Prostate gland (tissue), 2 donors: ENCODE measurements at regions not wholly inside any gene's neighbourhood (a gene's known extent, or its start where the extent isn't known, plus 50 kb on each side); places are given as distances from the start of the nearest gene placed in this dataset.

Source experiments
- DNase-seq: peaks from one replicate; pipeline ENCODE4 v3.0.0-alpha.2; 2019; ENCODE audit warnings: low spot score
- H3K27ac ChIP-seq, 2 donors: fragments of 200-600 bp; sonication (generic); 2 replicates each; pipeline ENCODE4 v1.5.1; 2017 to 2019
- H3K27me3 ChIP-seq: fragments of 200-600 bp; sonication (generic); replicated peaks from 2 replicates; pipeline ENCODE4 v1.5.1; 2019; ENCODE audit not compliant: insufficient read depth
- H3K36me3 ChIP-seq, 2 donors: fragments of 200-600 bp; sonication (generic); 1 replicate in 1 of 2; 2 replicates in 1 of 2; pipeline versions ENCODE4 v1.5.1 to v1.8.1; 2017 to 2019
- H3K4me1 ChIP-seq: fragments of 200-600 bp; sonication (generic); replicated peaks from 2 replicates; pipeline ENCODE4 v1.5.1; 2019
- H3K4me3 ChIP-seq, 2 donors: fragments of 200-600 bp; sonication (generic); 2 replicates each; pipeline ENCODE4 v1.5.1; 2017 to 2019
- H3K9me3 ChIP-seq: fragments of 200-600 bp; sonication (generic); 2 replicates; pipeline ENCODE4 v1.5.1; 2017
- POLR2A ChIP-seq: fragments of 450-650 bp; IDR thresholded peaks from one replicate; pipeline ENCODE4 v1.6.1; 2016; ENCODE audit warnings: antibody characterized with exemption, mild to moderate bottlenecking
- POLR2AphosphoS5 ChIP-seq: sonication (generic); formaldehyde crosslinking; IDR thresholded peaks from one replicate; pipeline ENCODE4 v1.6.1; 2017; ENCODE audit warnings: antibody characterized with exemption
- WGBS: methylation state at CpG from one replicate; pipeline ENCODE4 v1.1.5; 2018; 5-methylcytosine and 5-hydroxymethylcytosine counted together
- intact Hi-C: fragments of 100-400 bp; cut with DNase I; formaldehyde crosslinking; loops from one replicate; pipeline ENCODE4 v1.14.2; 2022
- TF ChIP-seq, protein P1 (sequence below), 4 experiments: fragments of 200-600 bp in 2 of 4; fragments of 450-650 bp in 2 of 4; sonication (generic) in 2 of 4; IDR thresholded peaks; 1 replicate in 3 of 4; 2 replicates in 1 of 4; pipeline ENCODE4 v1.5.1; 2016 to 2019; ENCODE audit warnings: antibody characterized with exemption in 4 of 4, mild to moderate bottlenecking in 2 of 4, moderate library complexity in 2 of 4

DNA sequence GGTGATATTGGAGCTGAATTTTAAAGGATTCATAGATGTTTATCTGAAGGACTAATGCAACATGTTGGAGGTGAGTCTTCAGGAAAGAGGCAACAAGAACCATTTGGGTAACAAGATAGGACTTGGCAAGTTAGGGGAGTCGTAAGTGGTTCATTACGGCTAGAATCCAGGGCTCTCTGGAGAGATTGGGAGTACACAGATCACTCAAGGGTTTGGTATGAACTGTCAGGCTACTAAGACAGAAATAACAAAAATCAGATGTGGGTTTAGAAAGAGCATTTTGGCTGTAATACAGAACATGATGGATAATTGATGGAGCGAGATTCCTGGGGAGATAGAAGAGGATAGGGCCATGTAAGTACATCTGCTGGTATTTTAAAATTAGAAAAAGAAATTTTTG is 86.3 kb upstream of the ESR1 start:
- Histone ChIP-seq H3K36me3 (no peaks in the 10 kb centered on the region), H3K27ac (no peak overlapping the region), H3K27me3 (no peaks in the 10 kb centered on the region), H3K4me1 (no peaks in the 10 kb centered on the region), H3K9me3 (no peaks in the 10 kb centered on the region), H3K4me3 (no peak overlapping the region)
- DNase-seq: no peak
- intact Hi-C loops: no loop called here
- WGBS: 84% methylated on average over 3 of the region's 3 CpGs
- no peak for TF ChIP-seq POLR2AphosphoS5
- TF ChIP-seq, protein P1, sequence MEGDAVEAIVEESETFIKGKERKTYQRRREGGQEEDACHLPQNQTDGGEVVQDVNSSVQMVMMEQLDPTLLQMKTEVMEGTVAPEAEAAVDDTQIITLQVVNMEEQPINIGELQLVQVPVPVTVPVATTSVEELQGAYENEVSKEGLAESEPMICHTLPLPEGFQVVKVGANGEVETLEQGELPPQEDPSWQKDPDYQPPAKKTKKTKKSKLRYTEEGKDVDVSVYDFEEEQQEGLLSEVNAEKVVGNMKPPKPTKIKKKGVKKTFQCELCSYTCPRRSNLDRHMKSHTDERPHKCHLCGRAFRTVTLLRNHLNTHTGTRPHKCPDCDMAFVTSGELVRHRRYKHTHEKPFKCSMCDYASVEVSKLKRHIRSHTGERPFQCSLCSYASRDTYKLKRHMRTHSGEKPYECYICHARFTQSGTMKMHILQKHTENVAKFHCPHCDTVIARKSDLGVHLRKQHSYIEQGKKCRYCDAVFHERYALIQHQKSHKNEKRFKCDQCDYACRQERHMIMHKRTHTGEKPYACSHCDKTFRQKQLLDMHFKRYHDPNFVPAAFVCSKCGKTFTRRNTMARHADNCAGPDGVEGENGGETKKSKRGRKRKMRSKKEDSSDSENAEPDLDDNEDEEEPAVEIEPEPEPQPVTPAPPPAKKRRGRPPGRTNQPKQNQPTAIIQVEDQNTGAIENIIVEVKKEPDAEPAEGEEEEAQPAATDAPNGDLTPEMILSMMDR (IDR thresholded peaks at IDR 0.05): no peak

DNA sequence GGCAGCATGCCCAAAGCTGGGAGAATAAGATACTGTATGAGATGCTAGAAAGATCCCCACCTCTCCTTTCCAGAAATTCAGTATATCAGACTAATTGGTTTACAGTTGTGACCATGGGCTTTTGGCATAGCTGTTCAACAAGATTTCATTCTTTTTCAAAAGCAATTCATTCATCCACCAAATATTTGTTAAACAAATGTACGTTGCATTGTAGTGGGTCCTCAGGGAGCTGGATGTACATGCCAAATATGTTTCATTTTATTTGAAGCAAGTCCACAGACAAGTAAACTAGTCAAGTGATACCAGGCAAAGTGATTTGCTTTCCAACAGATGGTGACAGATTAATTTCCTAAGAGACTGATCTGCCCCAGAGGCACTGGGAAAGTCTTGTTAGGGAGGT is 85.8 kb upstream of the ESR1 start:
- WGBS: 27% methylated on average over 1 of the region's 1 CpG
- TF ChIP-seq POLR2A (no peak), POLR2AphosphoS5 (no peak)
- TF ChIP-seq, protein P1 (IDR thresholded peaks at IDR 0.05): no peak
- Histone ChIP-seq H3K4me1 (no peaks in the 10 kb centered on the region), H3K9me3 (no peaks in the 10 kb centered on the region), H3K4me3 (no peak overlapping the region), H3K27ac (no peak overlapping the region), H3K36me3 (no peaks in the 10 kb centered on the region), H3K27me3 (no peaks in the 10 kb centered on the region)
- DNase-seq: no peak
- intact Hi-C loops: no loop called here

DNA sequence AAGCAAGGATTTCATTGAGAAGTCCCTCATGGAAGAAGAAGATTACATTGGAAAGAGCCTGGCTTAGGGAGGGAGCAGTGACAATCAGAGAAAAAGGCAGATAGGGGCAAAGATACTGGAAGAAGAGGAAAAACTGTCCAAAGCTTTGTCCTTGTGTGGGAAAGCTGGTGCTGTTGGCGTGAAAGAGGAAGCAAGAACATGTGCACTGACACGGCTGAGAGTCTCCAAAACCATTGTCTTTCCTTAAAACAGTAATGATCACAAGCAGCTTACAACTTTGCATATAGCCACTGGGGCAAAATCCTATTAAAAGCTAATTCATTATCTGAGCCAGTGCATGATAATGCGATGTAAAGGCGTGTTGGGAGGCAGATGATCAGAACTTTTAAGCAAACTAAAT is 85.1 kb upstream of the ESR1 start:
- DNase-seq: no peak
- H3K4me1 ChIP-seq: no peaks in the 10 kb centered on the region
- H3K27me3 ChIP-seq: no peaks in the 10 kb centered on the region
- no peaks in the 10 kb centered on the region for H3K36me3 ChIP-seq
- TF ChIP-seq POLR2AphosphoS5 (no peak), POLR2A (no peak)
- TF ChIP-seq, protein P1 (IDR thresholded peaks at IDR 0.05): no peak
- no peak overlapping the region for H3K27ac ChIP-seq
- 75% methylated on average over 4 of the region's 4 CpGs for WGBS
- no peaks in the 10 kb centered on the region for H3K9me3 ChIP-seq
- H3K4me3 ChIP-seq: no peak overlapping the region
- intact Hi-C loops: no loop called here

DNA sequence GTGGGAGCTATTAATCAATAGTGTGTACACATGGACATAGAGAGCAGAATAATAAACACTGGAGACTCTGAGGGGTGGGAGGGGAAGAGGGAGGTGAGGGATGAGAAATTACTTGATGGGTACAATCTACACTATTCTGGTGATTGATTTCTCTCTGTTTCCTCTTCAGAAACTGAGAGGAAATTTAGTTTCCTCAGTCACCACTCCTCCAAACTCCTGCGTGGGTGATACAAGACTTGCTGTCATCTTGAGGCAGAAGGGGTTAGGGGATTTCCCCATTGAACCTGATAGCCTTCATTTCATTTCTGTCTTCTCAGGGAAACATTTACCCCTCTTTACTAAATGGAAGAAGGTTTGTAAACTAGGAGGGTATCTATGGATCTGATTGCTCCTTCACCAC is 84.3 kb upstream of the ESR1 start:
- no peaks in the 10 kb centered on the region for H3K36me3 ChIP-seq
- 65% methylated on average over 1 of the region's 1 CpG for WGBS
- intact Hi-C loops: no loop called here
- DNase-seq: no peak
- no peaks in the 10 kb centered on the region for H3K4me1 ChIP-seq
- no peak overlapping the region for H3K27ac ChIP-seq
- H3K9me3 ChIP-seq: no peaks in the 10 kb centered on the region
- no peak for TF ChIP-seq POLR2A
- H3K27me3 ChIP-seq: no peaks in the 10 kb centered on the region
- H3K4me3 ChIP-seq: no peak overlapping the region

DNA sequence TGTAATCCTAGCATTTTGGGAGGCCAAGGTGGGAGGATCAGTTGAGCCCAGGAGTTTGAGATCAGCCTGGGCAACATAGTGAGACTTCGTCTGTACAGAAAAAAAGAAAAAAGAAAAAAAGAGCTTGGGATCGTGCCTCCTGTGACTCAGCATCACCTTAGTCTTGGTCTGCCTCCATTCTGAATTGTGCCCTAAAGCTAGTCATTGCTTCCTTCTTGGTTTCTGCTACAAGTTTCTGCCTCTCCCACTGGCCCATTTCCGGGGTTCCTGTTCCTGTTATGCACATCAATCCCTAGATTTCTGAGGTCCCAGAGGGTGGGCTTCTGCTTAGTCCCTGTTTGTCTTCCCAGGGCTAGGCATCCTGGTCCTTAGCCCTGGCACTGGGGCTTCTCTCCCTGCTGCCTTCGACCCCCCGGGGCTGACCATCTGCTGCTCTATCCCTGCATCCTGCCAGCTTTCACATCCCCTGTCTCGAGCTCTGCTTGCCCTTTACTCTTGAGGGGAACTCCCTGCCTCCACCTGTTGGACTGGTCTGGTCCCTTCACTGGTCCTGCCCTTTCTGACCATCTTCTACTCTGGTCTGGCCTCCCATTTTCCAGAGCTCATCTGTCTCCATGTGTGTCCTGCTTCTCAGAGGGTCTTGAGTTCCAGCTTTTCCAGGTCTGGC is 77.5 kb upstream of the ESR1 start:
- Histone ChIP-seq H3K4me3 (no peak overlapping the region), H3K9me3 (no peaks in the 10 kb centered on the region), H3K27ac (no peak overlapping the region), H3K27me3 (no peaks in the 10 kb centered on the region), H3K36me3 (no peaks in the 10 kb centered on the region), H3K4me1 (no peaks in the 10 kb centered on the region)
- TF ChIP-seq, protein P1 (IDR thresholded peaks at IDR 0.05): no peak
- no peak for TF ChIP-seq POLR2AphosphoS5
- no peak for TF ChIP-seq POLR2A
- DNase-seq: no peak
- 80% methylated on average over 6 of the region's 6 CpGs for WGBS
- intact Hi-C loops: no loop called here
